ENCODE measurements at regions not wholly inside any gene's neighbourhood (a gene's known extent, or its start where the extent isn't known, plus 50 kb on each side); places are given as distances from the start of the nearest gene placed in this dataset.
"Not testable (repeated sequence)": the region's sequence is repeated elsewhere in the genome, so short reads cannot be mapped to it uniquely, and the experiment has no call there.

DNA sequence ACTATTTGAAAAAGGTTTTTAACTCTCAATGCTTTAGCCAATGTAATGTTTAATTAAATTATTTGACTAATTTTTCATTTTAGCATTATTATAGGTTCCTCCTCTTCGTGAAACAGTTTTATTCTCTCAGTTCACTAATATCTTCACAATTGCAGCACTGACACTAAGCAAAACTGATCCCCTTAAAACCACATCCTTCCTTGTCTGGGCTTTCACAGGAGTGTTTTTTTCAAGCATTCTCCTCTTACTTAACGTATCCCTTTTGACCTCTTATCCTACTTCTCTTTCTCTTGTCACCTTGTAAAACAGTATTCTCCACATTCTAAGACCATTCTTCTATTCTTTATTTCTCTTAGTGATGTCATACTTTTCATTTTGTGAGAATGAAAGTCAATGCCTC, 112.8 kb downstream of the DSC3 start:
- no peak for DNase-seq

DNA sequence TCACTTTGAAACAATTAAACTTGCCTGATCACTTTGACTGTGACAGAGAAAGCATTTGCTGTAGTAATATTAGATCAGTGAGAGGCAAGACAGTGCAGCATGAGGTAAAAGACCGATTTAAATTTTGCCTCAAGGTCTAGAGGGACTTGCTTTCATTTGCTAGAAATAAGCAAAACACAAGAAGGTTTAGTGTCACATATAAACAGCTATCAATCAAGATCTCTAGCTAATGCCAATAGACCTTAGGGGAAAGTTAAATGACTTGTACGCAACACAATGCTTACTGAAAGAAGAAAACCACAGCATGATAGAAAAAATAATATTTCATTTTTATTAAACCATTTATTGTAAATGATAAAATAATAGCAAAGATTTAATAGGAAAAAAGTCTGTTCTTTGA, 113.5 kb downstream of the DSC3 start:
- no peak for DNase-seq

DNA sequence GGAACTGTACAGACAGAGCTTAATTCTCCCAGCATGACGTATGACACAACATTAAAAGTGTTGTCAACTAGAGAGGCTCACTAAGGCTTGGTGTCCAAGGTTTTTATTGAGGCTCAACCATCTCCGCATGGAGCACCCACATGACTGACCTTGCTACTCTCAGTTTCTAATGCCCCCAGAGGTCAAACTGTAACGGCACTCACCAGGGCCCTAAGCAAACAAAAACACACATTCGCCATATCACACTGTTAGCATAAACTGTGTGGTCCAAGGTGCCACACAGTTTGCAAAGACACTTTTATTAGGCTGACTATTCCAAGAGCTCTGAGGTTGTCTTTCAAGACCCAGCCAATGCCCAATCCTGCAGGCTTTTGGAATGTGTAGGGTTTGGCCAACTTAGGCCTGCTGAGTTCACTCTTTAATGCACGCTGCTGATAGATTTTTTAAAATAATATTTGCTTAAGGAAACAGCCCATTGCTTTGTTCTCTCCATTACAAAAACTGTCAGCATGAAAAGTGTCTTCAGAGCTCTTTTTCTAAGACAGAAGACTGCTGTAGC, 114.9 kb downstream of the DSC3 start:
- DNase-seq, result no peak

DNA sequence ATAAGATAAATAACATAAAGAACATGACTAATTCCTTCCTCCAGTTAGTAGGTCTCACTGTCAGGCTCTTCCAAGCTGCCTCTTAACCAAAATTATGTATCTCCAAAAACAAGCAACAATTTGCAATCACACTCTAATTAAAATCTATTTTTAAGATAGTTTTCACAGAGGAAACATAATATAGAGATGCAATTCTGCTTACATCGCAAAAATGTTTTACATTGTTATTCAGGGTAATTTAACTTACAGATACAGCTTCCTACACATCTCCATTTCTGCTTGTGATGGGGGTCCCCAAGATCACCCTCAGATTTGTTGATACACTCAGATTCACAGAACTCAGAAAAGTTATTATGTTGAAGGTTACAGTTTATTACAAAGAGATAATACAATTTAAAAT, 115.5 kb downstream of the DSC3 start:
- DNase-seq, result no peak

DNA sequence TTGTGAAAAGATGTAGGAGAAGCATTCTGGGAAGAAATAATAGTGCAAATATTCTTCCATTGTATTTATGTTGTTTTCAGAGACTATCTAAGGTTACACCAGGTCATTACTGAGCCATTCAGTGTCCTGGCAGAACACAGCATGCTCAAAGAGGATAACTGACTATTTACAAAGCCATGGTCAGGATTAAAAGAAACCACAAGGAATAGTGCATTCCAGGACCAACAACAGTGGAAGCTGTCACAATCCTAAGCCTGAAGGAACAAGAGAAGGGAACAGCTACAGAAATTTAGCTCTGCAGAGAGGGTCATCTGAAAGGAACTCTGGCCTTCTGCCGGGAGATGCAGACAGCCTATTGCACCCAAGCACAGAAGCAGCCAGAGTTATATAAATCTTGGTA, 116.7 kb downstream of the DSC3 start:
- DNase-seq, result no peak

DNA sequence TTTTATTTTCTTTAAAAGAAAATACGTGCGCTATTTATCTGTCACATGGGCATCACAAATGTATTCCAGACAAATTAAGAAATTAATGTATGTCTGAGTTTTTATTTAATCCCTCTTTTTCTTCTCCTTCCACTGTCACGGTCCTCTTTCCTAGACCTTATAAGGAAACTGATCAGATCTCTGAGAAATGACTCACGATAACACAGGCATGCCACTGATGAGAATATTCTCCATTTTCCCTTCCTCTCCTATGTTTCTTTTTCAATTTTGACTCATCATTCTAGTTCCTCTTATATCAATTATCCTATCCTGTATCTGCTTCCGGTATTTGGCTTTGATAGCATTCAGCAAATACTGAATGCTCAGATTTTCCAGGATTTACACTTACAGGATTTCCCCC, 121.8 kb downstream of the DSC3 start:
- DNase-seq, result no peak

DNA sequence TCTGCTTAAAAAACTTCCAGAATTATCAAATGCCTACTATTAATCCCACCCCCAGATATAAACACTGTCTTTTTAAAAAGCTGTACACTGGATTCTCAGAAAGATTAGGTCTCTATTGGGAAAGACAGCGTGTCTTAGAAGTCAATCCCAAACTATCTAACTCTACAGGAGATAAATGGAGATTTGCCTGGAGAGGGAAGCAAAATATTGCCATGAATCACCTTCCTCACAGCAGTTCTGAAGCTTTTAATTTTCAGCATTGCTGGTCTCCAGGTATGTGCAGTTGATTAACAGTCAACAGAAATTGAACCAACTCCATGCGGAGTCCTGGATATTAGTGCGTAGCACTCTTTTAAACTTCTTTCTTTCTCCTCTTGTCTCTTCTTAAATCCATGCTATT, 122.2 kb downstream of the DSC3 start:
- no peak for DNase-seq

DNA sequence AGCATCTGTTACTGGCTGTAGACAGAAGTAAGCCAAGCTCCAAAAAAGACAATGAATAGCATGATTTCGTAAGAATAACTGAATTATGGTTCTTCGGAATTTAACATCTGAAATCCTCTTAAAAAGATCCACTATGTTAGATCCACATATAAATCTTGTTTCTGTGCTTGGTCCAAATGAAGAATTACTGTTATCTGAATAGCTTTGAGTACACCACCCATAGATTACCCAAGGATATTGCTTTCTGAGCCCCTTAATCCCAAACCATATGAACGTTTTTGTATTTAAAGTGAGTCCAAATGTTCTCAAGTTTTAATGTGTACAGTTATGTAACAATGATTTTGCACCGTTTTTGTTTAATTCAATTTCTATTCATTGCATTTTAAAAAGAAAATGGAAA, 124.9 kb downstream of the DSC3 start:
- DNase-seq, result no peak

DNA sequence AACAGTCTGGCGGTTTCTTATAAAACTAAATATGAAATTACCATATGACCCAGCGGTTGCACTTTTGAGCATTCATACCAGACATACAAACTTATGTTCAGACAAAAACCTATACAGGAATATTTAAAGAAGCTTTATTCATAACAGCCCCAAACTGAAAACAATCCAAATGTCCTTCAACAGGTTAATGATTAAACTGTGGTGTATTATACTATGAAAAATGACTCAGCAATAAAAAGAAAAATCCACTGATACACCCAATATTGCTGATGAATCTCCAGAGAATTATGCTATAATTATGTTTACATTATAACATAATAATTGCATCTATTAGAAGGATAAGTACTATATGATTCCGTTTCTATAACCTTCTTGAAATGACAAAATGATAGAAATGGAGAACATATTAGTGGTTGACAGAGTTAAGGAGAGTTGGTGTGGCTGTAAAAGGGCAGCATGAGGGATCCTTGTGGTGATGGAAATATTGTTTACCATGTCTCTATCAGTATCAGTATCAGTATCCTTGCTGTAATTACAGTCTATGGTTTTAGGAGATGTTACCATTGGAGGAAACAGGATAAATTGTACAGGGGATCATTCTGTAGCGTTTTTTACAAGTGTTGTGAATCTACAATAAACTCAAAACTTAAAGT, 127.1 kb downstream of the DSC3 start:
- no peak for DNase-seq

DNA sequence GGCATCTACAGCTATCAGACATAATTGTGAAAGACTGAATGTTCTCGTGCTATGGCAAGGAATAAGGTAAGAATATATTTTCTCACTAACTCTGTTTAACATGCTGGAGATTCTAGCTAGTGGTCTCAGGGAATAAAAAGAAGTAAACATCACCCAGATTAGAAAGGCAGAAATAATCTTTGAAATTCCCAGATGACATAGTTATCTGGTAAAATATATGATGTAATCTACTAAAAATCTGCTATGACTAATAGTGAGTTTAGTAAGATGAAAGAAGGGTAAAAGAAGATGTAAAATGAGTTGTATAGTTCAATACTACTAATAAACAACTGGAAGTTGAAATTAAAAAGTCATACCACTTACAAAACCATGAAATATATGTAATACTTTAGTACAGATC, 134.2 kb downstream of the DSC3 start:
- DNase-seq, result no peak

DNA sequence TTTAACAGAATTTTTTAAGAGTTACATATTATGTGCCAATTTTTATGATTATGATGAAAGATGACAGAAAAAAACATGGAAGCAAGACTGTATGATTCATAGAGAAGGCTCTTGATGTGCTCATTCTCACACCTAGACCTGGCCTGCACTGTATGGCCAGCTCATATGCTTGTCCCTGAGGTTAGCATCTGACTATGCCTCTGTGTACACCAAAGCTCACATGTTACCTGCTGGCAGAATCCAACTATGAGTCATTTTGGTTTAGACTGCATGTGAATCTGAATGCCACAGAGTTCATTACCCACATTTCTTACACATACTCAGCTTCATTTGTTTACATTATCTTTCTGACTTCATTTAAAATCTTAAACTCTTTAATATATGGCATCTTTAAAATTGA, 139.0 kb downstream of the DSC3 start:
- no peak for DNase-seq

DNA sequence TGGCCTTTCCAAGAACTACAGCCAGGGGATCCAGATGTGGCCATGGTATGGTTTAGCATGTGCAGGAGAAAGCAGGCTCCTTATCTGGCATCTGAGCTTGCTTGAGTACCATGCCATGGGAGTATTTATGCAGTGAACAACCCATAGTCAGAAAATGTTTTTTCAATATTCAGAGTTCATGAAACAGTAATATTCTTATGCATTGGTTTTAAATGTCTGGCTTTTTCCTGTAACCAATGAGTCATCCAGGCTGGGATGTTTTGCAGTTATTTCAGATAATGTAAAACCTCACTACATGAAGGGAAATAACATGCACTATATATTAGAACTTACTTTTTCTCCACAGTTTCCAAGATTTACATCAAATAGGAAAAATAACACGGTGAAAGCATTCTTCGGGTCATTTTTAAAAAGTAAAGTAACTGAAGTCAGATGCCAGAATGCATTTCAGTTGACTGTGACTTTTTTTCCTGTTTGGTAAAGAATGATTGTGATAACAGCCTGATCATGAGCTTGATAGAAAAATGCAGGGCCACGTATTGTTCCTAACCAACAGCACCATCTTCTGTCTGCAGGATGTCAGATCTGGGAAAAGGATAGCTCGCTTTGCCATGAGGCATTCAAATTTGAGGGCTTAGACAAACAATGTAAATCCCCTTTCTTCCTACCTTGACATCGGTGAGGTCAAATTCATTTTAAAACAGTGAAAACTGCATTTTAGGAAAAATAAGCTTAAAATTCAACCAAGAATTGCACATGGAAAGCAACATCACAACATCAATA, 152.8 kb downstream of the DSC3 start:
- DNase-seq, result peak; percentile 30

DNA sequence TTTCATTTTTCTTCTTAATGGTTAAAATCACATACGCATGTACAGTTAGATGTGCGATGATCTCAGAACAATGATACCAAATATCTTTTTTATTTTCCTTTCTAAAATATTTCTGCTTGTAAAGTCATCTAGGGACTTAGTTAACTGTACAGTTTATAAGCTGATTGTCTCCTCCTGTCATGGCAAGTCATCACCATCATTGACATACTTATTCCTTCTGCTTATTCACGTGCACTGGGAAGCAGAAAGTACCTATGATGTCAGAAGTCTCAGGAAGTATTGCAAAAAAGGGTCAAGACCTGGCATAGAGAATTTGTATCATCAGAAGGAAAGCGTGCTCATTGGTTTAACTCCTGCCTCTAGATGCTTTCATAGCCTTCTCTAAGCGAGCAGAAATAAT, 154.2 kb downstream of the DSC3 start:
- DNase-seq, result no peak

DNA sequence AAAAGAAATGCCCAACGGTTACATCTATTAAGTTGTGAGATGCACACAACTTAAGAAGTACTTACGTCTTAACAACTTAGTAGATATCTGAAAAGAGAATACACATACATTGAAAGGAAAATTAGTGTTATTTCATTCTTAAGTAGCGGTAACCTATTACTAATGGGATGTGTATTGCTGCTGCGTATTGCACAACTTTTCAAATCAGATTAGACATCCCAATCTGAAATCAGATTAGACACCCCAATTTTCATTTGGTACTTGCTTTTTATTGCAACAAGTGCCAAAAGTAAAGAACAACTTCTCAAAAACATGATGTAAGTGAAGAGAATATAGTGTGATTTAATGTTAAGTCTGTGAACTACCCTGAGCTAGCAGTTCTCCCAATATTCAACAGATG, 155.5 kb downstream of the DSC3 start:
- no peak for DNase-seq

DNA sequence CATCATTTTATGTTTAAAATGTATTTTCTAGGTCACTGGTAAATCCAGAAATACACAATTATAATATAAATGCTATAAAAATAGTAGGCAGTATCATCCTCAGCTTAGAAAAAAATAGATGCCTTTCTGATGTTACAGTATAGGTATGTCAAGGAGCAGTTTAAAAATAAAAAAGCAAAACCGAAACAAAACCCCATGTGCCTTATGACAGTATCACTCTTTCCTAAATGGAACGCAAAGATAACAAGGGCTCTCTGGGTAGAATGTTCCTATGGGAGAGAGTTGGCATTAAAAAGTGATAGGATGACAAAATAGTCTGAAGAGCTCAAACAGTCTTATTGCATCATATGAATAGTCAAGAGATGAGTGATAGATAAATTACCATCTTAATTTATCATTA, 172.1 kb downstream of the DSC3 start:
- DNase-seq, result no peak

DNA sequence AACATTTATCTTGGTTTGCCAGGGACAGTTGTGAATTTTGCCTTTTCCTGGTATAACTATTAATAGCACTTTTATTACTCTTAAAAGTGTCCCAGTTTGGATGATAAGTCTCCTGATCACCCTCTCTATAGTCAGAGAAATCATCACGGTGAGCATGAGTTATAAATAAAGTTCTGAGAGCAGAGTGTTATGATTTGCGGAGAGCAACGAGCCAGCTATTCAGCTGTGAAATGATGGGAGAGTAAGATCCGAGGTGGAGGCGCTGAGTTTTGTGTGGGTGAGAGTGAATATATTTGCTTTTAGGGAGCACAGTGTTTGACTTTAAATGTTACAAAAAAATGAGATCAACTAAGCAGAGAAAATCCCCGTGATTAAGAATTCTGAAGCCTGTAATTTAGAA, 179.6 kb downstream of the DSC3 start:
- DNase-seq, result no peak

DNA sequence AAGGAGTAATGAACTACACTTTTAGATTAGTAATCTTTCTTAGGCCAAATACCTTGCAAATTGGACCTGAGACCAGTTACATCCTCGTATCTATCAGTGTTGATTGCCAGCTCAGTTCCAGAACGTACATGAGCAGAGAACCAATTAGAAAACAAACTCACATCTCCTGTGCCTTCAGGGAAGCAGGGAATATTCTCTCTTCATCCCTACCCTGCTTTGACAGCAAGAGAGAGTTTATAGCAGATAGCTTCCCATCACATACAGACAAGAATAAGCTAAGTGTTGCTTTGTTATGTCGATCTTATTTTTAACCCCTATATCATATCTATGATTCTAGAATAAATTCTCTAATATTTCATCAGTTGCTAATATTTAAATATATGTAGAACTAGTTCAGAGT, 181.8 kb downstream of the DSC3 start:
- no peak for DNase-seq

DNA sequence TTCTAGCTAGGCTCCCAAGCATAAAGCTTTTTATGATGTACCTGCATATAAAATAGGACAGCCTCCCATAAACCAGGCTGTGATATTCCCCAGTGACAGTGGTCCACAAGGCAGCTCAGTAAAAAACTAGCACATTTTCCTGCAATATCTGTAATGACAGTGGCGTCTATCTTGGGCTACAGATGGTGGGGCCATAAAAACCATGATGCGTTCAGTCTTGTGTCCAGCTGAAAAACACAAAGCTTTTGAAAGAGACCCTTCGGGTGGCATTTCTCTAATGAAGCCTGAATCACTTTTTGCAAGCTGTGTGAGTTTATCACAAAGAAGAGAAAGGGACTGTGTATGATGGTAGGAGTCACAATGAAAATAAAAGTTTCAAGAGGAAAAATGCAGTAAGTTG, 183.5 kb downstream of the DSC3 start:
- DNase-seq, result no peak

DNA sequence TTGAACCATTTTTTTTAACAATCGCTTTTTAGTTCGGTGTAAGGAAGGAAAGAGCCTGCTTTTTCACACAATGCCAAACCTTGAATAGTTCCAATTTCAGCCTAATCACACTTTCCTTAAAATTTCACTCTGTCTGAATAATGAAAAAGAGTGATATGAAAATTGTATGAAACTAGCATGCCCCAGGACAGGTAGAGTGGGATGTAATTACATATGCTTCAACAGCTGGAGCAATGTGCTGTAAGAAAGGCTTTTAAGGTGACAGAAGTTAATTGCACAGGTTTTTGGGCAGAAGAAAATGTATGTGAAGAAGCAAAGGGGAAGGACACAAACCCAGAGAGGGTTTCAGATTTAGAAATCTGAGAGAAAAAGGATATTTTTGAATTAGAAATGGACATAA, 184.0 kb downstream of the DSC3 start:
- DNase-seq, result no peak

DNA sequence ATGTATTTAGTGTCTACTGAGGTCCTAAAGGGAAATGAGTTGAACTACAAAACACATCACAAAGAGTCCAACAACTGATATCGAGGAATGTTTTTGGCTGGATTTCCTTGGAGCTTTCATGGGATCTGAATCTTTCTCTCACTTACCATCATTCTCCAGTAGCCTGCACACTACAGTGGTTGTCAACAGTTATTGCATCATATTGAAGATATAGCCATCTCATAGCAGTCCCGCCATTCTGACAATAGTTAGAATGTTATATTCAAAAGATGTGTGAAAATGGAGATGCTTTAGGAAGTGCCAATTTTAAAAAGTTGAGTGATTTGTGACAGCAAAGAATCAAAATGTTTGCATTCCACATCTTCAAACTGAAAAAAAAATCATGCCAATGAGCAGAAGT, 186.8 kb downstream of the DSC3 start:
- DNase-seq, result no peak

DNA sequence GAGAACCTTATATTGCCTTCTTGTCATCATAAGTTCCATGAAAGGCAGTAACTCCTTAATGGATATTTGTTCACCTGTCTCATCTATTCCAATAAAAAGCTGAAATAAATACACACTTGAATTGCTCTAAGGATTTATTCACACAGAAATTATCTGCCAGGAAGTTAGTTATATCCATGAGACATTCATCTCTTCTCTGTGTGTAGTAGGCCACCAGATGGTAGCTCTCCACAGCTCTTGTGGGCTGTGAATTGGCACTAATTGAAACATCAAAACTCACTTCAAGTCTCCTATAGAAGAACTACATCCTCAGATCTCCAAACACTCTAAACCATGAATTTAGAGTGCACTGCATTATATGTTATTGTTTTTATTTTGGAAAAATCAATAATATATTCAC, 189.6 kb downstream of the DSC3 start:
- peak; percentile 3 for DNase-seq

DNA sequence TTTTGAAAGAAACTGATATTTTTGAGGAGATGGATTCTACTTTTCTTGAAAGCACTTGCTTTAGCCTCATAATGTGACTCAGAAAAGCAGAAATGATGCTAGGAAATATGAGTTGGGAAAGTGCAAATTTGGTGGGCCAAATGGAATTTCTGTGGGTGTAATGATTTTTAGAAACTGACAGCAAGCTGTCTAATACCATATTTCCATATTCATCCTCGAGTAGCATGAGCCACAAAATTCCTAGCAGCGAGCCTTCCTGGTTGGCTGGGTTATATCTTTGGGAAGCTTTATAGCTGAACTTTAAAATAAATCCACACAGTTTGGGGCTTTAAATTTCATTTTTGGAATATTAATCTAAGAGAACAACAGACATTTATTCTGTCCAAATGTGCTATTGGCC, 190.0 kb downstream of the DSC3 start:
- DNase-seq, result no peak

DNA sequence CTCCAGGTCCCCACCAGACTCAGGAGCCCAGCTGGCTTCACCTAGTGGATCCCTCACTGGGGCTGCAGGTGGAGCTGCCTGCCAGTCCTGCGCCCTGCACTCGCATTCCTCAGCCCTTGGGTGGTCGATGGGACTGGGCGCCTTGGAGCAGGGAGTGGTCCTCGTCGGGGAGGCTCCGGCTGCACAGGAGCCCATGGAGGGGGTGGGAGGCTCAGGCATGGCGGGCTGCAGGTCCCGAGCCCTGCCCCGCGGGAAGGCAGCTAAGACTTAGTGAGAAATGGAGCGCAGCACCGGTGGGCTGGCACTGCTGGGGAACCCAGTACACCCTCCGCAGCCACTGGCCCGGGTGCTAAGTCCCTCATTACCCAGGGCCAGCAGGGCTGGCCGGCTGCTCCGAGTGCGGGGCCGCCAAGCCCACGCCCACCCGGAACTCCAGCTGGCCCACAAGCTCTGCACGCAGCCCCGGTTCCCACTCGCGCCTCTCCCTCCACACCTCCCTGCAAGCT, 203.4 kb downstream of the DSC3 start:
- not testable (repeated sequence) for DNase-seq

DNA sequence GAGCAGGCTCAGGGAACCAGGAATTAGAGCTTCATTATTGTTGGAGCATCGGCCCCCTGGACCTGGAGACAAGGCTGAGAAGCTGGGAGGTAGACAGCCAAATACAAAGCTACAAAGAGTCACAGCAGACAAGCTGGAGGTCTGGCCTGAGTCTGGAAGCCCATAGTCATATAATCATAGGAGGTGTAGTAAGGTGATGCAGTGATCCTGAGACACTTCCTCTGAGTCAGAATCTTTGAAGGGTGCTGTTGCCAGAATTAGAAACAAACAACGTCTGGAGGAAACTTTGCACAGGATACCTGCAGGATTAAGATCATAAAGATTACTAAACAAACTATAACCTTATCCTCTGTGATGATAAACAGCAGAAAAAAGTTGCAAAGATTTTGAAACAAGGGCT, 213.8 kb downstream of the DSC3 start:
- DNase-seq, result no peak

DNA sequence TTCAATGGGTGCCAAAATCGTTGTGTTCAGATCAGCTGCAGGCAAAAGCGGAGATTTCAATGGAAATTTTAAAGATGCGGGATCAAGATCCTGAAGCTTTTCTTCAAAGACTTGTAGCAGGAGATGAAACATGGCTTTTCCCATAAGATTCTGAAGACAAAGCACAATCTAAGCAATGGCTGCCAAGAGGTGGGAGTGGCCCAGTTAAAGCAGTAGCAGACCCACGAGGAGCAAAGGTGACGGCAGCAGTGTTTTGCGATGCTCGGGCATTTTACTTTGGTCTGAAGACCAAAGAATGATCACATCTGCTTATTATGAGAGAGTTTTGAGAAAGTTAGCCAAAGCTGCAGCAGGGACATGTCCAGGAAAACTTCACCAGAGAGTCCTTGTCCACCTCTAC, 222.9 kb downstream of the DSC3 start:
- no peak for DNase-seq
